Karpas-422 (cell line): ENCODE measurements at regions not wholly inside any gene's neighbourhood (a gene's known extent, or its start where the extent isn't known, plus 50 kb on each side); places are given as distances from the start of the nearest gene placed in this dataset.
"Not testable (repeated sequence)": the region's sequence is repeated elsewhere in the genome, so short reads cannot be mapped to it uniquely, and the experiment has no call there.

Experiments
- DNase-seq: peaks from one replicate; pipeline ENCODE4 v3.0.0-alpha.2; 2015
- H2AFZ ChIP-seq: fragments of 200-600 bp; sonication (generic); 2 replicates; pipeline ENCODE4 v1.6.1; 2014; ENCODE audit warnings: antibody characterized with exemption, low read length, mixed read lengths
- H3K27ac ChIP-seq: fragments of 200-600 bp; sonication (generic); 2 replicates; pipeline ENCODE4 v1.5.1; 2014; ENCODE audit warnings: mild to moderate bottlenecking, low read length, moderate library complexity
- H3K27me3 ChIP-seq: fragments of 200-600 bp; sonication (generic); 2 replicates; pipeline ENCODE4 v1.6.1; 2014; ENCODE audit warnings: low read length, mixed read lengths
- H3K36me3 ChIP-seq: fragments of 200-600 bp; sonication (generic); 2 replicates; pipeline ENCODE4 v1.6.1; 2014; ENCODE audit warnings: low read length, mixed read lengths; ENCODE audit not compliant: insufficient read depth
- H3K4me1 ChIP-seq: fragments of 200-600 bp; sonication (generic); 2 replicates; pipeline ENCODE4 v1.6.1; 2014; ENCODE audit warnings: mild to moderate bottlenecking, low read length, mixed read lengths
- H3K4me2 ChIP-seq: fragments of 200-600 bp; sonication (generic); 2 replicates; pipeline ENCODE4 v1.6.1; 2014; ENCODE audit warnings: low read length, low read depth, mild to moderate bottlenecking; ENCODE audit not compliant: poor library complexity, severe bottlenecking
- H3K4me3 ChIP-seq: fragments of 200-600 bp; sonication (generic); 2 replicates; pipeline ENCODE4 v1.5.1; 2014; ENCODE audit warnings: mild to moderate bottlenecking, antibody characterized with exemption, low read length, mixed read lengths
- H3K79me2 ChIP-seq: fragments of 200-600 bp; sonication (generic); 2 replicates; pipeline ENCODE4 v1.6.1; 2014; ENCODE audit warnings: mild to moderate bottlenecking, low read length, mixed read lengths
- H3K9ac ChIP-seq: fragments of 200-600 bp; sonication (generic); 2 replicates; pipeline ENCODE4 v1.6.0; 2014; ENCODE audit warnings: low read length
- H3K9me2 ChIP-seq: fragments of 200-600 bp; sonication (generic), shearing (Covaris generic); replicated peaks from 2 replicates; pipeline ENCODE4 v1.6.0; 2014; ENCODE audit warnings: mild to moderate bottlenecking, low read length, moderate library complexity; ENCODE audit not compliant: insufficient read depth
- H3K9me3 ChIP-seq: fragments of 300-700, 200-600 bp; sonication (generic); 2 replicates; pipeline ENCODE4 v1.6.1; 2014; ENCODE audit warnings: low read length, mixed read lengths
- H4K20me1 ChIP-seq: fragments of 200-600 bp; sonication (generic); 2 replicates; pipeline ENCODE4 v1.6.1; 2014; ENCODE audit warnings: mild to moderate bottlenecking, antibody characterized with exemption, low read length, low read depth; ENCODE audit not compliant: insufficient read depth

- Histone ChIP-seq H3K9me2 (no peaks in the 10 kb centered on the region), H3K9ac (no peak overlapping the region), H3K36me3 (no peaks in the 10 kb centered on the region), H3K4me1 (no peaks in the 10 kb centered on the region), H3K4me3 (no peak overlapping the region), H3K79me2 (no peaks in the 10 kb centered on the region), H3K27ac (no peak overlapping the region), H4K20me1 (no peaks in the 10 kb centered on the region), H3K27me3 (no peaks in the 10 kb centered on the region), H3K9me3 (no peaks in the 10 kb centered on the region), H2AFZ (no peak overlapping the region), H3K4me2 (no peak overlapping the region)
- DNase-seq = no peak
Observed at GRCh38 chr12:4189721-4190120, 83.8 kb upstream of the CCND2 start.

GRCh38 chr12:4187916-4188315, 85.6 kb upstream of the CCND2 start:
- Histone ChIP-seq H2AFZ (no peak overlapping the region), H3K9ac (no peak overlapping the region), H3K9me2 (no peaks in the 10 kb centered on the region), H3K79me2 (no peaks in the 10 kb centered on the region), H4K20me1 (no peaks in the 10 kb centered on the region), H3K27ac (no peak overlapping the region), H3K36me3 (no peaks in the 10 kb centered on the region), H3K4me2 (no peak overlapping the region), H3K4me3 (no peak overlapping the region), H3K9me3 (no peaks in the 10 kb centered on the region), H3K27me3 (no peaks in the 10 kb centered on the region), H3K4me1 (no peaks in the 10 kb centered on the region)
- no peak for DNase-seq

GRCh38 chr12:4187315-4187714, 86.2 kb upstream of the CCND2 start:
- H3K4me2 ChIP-seq, H4K20me1 ChIP-seq, H3K9me2 ChIP-seq, H3K27me3 ChIP-seq, DNase-seq, H3K4me1 ChIP-seq, H3K9me3 ChIP-seq, H3K36me3 ChIP-seq, H3K79me2 ChIP-seq, H2AFZ ChIP-seq, H3K4me3 ChIP-seq, H3K27ac ChIP-seq, H3K9ac ChIP-seq: not testable (repeated sequence)

- Histone ChIP-seq H3K4me1 (no peaks in the 10 kb centered on the region), H3K9me2 (no peaks in the 10 kb centered on the region), H3K27me3 (no peaks in the 10 kb centered on the region), H4K20me1 (no peaks in the 10 kb centered on the region), H3K36me3 (no peaks in the 10 kb centered on the region), H3K9ac (no peak overlapping the region), H2AFZ (no peak overlapping the region), H3K4me2 (no peak overlapping the region), H3K27ac (no peak overlapping the region), H3K4me3 (no peak overlapping the region), H3K79me2 (no peaks in the 10 kb centered on the region), H3K9me3 (no peaks in the 10 kb centered on the region)
- no peak for DNase-seq
Observed at GRCh38 chr12:4178424-4179170, 95.0 kb upstream of the CCND2 start.

GRCh38 chr12:4177262-4177661, 96.3 kb upstream of the CCND2 start:
- DNase-seq = no peak
- H3K9ac ChIP-seq = no peak overlapping the region
- no peaks in the 10 kb centered on the region for H4K20me1 ChIP-seq
- H3K79me2 ChIP-seq = no peaks in the 10 kb centered on the region
- no peaks in the 10 kb centered on the region for H3K27me3 ChIP-seq
- no peaks in the 10 kb centered on the region for H3K9me3 ChIP-seq
- H3K27ac ChIP-seq = no peak overlapping the region
- H2AFZ ChIP-seq = no peak overlapping the region
- no peak overlapping the region for H3K4me2 ChIP-seq
- no peak overlapping the region for H3K4me3 ChIP-seq
- no peaks in the 10 kb centered on the region for H3K9me2 ChIP-seq
- H3K36me3 ChIP-seq = no peaks in the 10 kb centered on the region
- no peaks in the 10 kb centered on the region for H3K4me1 ChIP-seq

- Histone ChIP-seq H3K27ac (no peak overlapping the region), H3K4me1 (no peaks in the 10 kb centered on the region), H3K27me3 (no peaks in the 10 kb centered on the region), H2AFZ (no peak overlapping the region), H3K4me2 (no peak overlapping the region), H3K4me3 (no peak overlapping the region), H3K9me3 (no peaks in the 10 kb centered on the region), H3K36me3 (no peaks in the 10 kb centered on the region), H3K9ac (no peak overlapping the region), H3K9me2 (no peaks in the 10 kb centered on the region), H3K79me2 (no peaks in the 10 kb centered on the region), H4K20me1 (no peaks in the 10 kb centered on the region)
- DNase-seq = no peak
Observed at GRCh38 chr12:4176168-4176567, 97.4 kb upstream of the CCND2 start.

- DNase-seq = no peak
- no peak overlapping the region for H3K4me3 ChIP-seq
- H3K4me1 ChIP-seq = no peaks in the 10 kb centered on the region
- H3K79me2 ChIP-seq = no peaks in the 10 kb centered on the region
- no peaks in the 10 kb centered on the region for H3K27me3 ChIP-seq
- no peaks in the 10 kb centered on the region for H3K36me3 ChIP-seq
- H3K4me2 ChIP-seq = no peak overlapping the region
- no peaks in the 10 kb centered on the region for H4K20me1 ChIP-seq
- no peak overlapping the region for H2AFZ ChIP-seq
- no peaks in the 10 kb centered on the region for H3K9me3 ChIP-seq
- no peak overlapping the region for H3K27ac ChIP-seq
- H3K9ac ChIP-seq = no peak overlapping the region
- no peaks in the 10 kb centered on the region for H3K9me2 ChIP-seq
Observed at GRCh38 chr12:4174417-4174816, 99.1 kb upstream of the CCND2 start.

- H3K4me2 ChIP-seq = no peak overlapping the region
- H3K4me3 ChIP-seq = no peak overlapping the region
- no peaks in the 10 kb centered on the region for H3K36me3 ChIP-seq
- no peaks in the 10 kb centered on the region for H3K4me1 ChIP-seq
- H3K9me3 ChIP-seq = no peaks in the 10 kb centered on the region
- H2AFZ ChIP-seq = no peak overlapping the region
- DNase-seq = no peak
- H3K9ac ChIP-seq = no peak overlapping the region
- no peaks in the 10 kb centered on the region for H3K79me2 ChIP-seq
- no peaks in the 10 kb centered on the region for H4K20me1 ChIP-seq
- H3K27me3 ChIP-seq = no peaks in the 10 kb centered on the region
- H3K9me2 ChIP-seq = no peaks in the 10 kb centered on the region
- H3K27ac ChIP-seq = no peak overlapping the region
Observed at GRCh38 chr12:4172999-4173398, 100.6 kb upstream of the CCND2 start.
